ENCODE measurements at regions not wholly inside any gene's neighbourhood (a gene's known extent, or its start where the extent isn't known, plus 50 kb on each side); places are given as distances from the start of the nearest gene placed in this dataset.
A peak's percentile ranks its signal among the peaks of the same experiment; 100 is the strongest.

GRCh38 chr6:146489468-146490151 is 54.0 kb upstream of the RAB32 start:
- H3K4me1 Mint-ChIP-seq, result no peaks in the 10 kb centered on the region
- peaks cover 0 to 4% (median 2%) of the 10 kb centered on the region in 3 donors for H3K9me3 Mint-ChIP-seq
- H3K4me3 Mint-ChIP-seq, result no peak overlapping the region
- H3K27ac Mint-ChIP-seq, result peak overlapping the region in 1 of 3 donors; percentile 33
- H3K27me3 Mint-ChIP-seq, result no peaks in the 10 kb centered on the region
- H3K36me3 Mint-ChIP-seq, result peaks cover 2% of the 10 kb centered on the region

Measured in IgD-negative memory B cell (primary cell).